ENCODE measurements at regions not wholly inside any gene's neighbourhood (a gene's known extent, or its start where the extent isn't known, plus 50 kb on each side); places are given as distances from the start of the nearest gene placed in this dataset.
A peak's percentile ranks its signal among the peaks of the same experiment; 100 is the strongest.

- no peak for ATAC-seq
- H3K4me1 Mint-ChIP-seq = no peaks in the 10 kb centered on the region
- no peaks in the 10 kb centered on the region for H3K36me3 Mint-ChIP-seq
- no peaks in the 10 kb centered on the region for H3K9me3 Mint-ChIP-seq
- no peak overlapping the region for H3K4me3 Mint-ChIP-seq
- no peak overlapping the region for H3K27ac Mint-ChIP-seq
- H3K27me3 Mint-ChIP-seq = no peaks in the 10 kb centered on the region
Observed at GRCh38 chr3:116835658-116836057, 126.1 kb downstream of the TUSC7 start.

GRCh38 chr3:116836286-116836685, 126.7 kb downstream of the TUSC7 start:
- no peak overlapping the region for H3K4me3 Mint-ChIP-seq
- no peaks in the 10 kb centered on the region for H3K27me3 Mint-ChIP-seq
- no peak for ATAC-seq
- no peaks in the 10 kb centered on the region for H3K4me1 Mint-ChIP-seq
- no peaks in the 10 kb centered on the region for H3K9me3 Mint-ChIP-seq
- no peak overlapping the region for H3K27ac Mint-ChIP-seq
- H3K36me3 Mint-ChIP-seq = no peaks in the 10 kb centered on the region

GRCh38 chr3:116837483-116837882, 127.9 kb downstream of the TUSC7 start:
- no peak for ATAC-seq
- Mint-ChIP-seq H3K27me3 (no peaks in the 10 kb centered on the region), H3K4me3 (no peak overlapping the region), H3K4me1 (no peaks in the 10 kb centered on the region), H3K36me3 (no peaks in the 10 kb centered on the region), H3K27ac (no peak overlapping the region), H3K9me3 (no peaks in the 10 kb centered on the region)

DNA sequence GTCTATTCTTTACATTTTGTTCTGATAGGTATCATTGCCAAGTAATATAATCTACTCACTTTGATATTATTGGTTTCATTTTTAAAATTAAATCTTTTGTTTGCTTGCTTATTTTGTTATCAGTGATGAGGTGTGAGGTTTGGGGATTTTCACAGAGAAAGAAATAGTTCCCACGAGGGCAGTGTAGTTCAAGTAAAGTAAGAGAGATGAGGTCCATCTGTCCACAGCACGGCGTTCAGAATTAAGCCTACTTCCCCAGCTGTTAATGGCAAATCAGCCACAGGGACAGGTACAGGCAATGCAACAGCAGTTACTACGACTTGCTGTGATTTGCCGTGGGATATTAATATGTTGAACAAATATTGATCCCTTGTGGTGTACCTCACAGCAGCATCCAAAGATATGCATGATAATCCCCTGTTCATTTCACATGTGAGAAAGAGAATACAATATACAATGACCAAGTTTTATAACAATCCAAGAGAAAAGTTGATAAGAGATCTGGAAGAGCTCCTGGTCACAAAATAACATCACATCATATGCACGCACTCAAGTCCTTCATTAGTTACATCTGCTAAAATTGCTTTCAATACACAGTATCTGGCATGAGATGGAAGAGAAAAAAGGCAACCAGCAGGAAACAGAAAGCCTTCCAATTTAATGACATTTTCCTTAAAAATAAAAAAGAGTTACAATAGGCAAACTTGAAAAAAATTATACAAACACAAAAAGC, 131.6 kb downstream of the TUSC7 start:
- Mint-ChIP-seq H3K27me3 (no peaks in the 10 kb centered on the region), H3K9me3 (no peaks in the 10 kb centered on the region), H3K36me3 (no peaks in the 10 kb centered on the region), H3K27ac (no peak overlapping the region), H3K4me3 (no peak overlapping the region), H3K4me1 (no peaks in the 10 kb centered on the region)
- ATAC-seq = no peak

DNA sequence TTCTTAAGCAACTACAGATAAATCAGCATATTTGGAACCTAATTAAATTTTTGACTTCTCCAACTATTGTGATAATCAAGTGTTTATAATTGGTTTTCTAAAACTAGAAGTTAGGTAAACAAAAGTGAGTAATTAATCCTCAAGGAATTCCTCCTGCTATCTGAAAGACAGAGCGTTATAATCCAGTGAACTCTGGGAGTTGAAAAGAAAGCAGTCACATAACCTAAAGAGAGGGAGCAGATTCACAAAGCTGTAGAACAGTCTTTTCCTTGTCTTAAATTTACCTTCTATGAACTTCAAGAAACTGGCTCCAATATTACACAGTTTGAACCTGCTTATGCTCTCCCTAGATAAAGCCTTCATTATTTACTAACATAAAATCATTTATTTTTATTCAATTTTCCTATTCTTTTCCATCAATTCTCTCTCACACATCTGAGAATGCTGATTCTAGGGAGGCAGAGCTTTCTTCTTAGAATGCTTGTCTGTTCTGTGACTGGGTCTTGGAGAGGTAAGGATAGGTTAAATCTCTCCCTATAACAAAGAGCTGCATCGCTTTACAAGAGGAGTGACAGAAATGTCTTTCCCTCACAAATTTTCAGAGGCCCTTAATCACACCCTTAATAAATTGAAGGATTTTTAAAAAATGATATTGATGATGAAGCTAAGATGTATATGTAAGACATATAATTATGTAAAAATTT, 132.8 kb downstream of the TUSC7 start:
- Mint-ChIP-seq H3K27me3 (no peaks in the 10 kb centered on the region), H3K27ac (no peak overlapping the region)
- no peak for ATAC-seq

GRCh38 chr3:116848248-116848829, 138.8 kb downstream of the TUSC7 start:
- Mint-ChIP-seq H3K27ac (no peak overlapping the region), H3K4me3 (no peak overlapping the region), H3K9me3 (peaks cover 4% of the 10 kb centered on the region), H3K4me1 (no peaks in the 10 kb centered on the region), H3K36me3 (no peaks in the 10 kb centered on the region), H3K27me3 (no peaks in the 10 kb centered on the region)
- ATAC-seq = no peak

More for the DNA sequence above, 132.8 kb downstream of the TUSC7 start:
- Mint-ChIP-seq H3K4me1 (no peaks in the 10 kb centered on the region), H3K9me3 (no peaks in the 10 kb centered on the region), H3K4me3 (no peak overlapping the region), H3K36me3 (no peaks in the 10 kb centered on the region)

GRCh38 chr3:116849261-116849688, 139.7 kb downstream of the TUSC7 start:
- Mint-ChIP-seq H3K4me3 (no peak overlapping the region), H3K36me3 (no peaks in the 10 kb centered on the region), H3K9me3 (peaks cover 4% of the 10 kb centered on the region), H3K27me3 (no peaks in the 10 kb centered on the region), H3K4me1 (no peaks in the 10 kb centered on the region), H3K27ac (no peak overlapping the region)
- ATAC-seq = no peak

DNA sequence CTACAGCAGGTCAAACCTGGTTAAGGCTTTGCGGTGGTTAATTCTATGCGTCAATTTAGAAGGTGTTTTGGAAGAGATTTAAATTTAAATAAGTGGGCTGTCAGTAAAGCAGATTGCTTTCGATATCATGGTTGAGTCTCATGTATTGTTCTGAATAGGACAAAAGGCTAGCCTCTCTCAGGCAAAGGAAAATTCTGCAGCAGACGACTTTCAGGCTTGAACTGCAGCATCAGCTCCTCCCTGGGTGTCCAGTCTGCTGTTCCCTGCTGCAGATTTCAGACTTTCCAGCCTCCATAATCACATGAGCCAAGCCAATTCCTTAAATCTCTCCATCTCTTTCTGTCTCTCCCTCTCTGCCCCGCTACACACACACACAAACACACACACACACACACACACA, 143.2 kb downstream of the TUSC7 start:
- peak; percentile 8 for ATAC-seq
- Mint-ChIP-seq H3K36me3 (no peaks in the 10 kb centered on the region), H3K27me3 (no peaks in the 10 kb centered on the region), H3K27ac (no peak overlapping the region), H3K4me3 (no peak overlapping the region), H3K9me3 (peaks cover 4% of the 10 kb centered on the region), H3K4me1 (no peaks in the 10 kb centered on the region)

DNA sequence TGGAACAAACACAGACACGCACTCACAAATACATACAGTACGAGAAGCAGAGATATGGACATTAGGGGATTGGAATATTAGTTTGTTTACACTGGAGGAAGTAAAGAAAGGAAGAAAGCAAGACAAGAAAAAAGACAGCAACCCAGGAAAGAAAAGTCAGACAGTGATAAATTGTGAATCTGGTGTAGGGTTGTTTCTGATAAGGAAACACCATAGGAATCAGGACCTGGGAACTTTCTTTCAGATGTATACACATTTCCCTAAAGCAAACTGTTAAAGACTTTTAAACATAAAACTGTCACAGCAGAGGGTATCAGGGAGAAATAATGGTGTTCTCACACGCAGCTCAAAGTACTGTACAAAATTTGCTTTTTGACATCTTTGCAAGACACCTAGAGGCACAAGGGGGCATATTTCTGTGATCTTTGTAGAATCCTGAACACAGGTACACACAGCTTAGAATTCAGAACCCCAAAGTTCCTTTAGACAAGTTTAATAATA, 153.7 kb downstream of the TUSC7 start:
- Mint-ChIP-seq H3K27me3 (no peaks in the 10 kb centered on the region), H3K36me3 (no peaks in the 10 kb centered on the region), H3K27ac (no peak overlapping the region), H3K4me3 (no peak overlapping the region), H3K4me1 (no peaks in the 10 kb centered on the region), H3K9me3 (no peaks in the 10 kb centered on the region)
- no peak for ATAC-seq

DNA sequence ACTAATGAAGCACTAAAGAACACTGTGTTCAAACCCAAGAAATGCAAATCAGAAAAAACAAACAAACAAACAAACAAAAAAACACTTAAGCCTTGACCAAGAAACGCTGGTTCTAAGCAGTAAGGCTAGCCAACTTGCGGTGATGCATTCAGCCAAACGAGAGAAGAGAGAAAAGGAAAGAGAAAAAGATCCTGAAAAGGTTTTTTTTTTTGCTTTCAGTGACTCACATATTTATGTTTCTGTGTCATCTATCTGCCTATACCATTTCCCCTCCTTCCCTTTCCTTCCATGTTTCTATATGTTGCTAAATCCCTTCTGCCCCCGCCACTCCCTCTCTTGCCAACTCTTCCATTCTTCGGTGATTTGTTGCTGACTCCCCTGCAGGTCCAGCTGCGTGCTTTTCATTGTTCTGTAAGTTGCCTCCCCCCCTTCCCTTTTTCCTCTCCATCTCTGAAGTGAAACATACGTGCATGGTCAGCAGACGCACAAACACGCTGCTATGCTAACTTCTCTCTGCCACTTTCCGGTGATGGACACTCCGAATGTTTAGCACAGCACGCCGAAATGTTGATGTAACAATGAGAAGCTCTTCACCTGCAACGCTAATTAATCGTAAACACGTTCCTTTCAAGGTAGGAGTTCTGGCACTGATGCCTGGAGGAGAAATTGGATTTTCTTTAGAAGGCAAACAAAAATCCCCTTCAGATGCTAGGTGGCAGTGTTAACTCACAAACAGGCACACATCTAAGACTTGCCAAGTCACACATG, 154.4 kb downstream of the TUSC7 start:
- no peak overlapping the region for H3K4me3 Mint-ChIP-seq
- no peaks in the 10 kb centered on the region for H3K36me3 Mint-ChIP-seq
- peak; percentile 64 for ATAC-seq
- H3K27ac Mint-ChIP-seq = no peak overlapping the region
- no peaks in the 10 kb centered on the region for H3K27me3 Mint-ChIP-seq
- no peaks in the 10 kb centered on the region for H3K4me1 Mint-ChIP-seq
- no peaks in the 10 kb centered on the region for H3K9me3 Mint-ChIP-seq

GRCh38 chr3:116864590-116864927, 155.0 kb downstream of the TUSC7 start:
- H3K27ac Mint-ChIP-seq = no peak overlapping the region
- ATAC-seq = no peak
- no peaks in the 10 kb centered on the region for H3K36me3 Mint-ChIP-seq
- no peak overlapping the region for H3K4me3 Mint-ChIP-seq
- no peaks in the 10 kb centered on the region for H3K27me3 Mint-ChIP-seq
- no peaks in the 10 kb centered on the region for H3K4me1 Mint-ChIP-seq
- no peaks in the 10 kb centered on the region for H3K9me3 Mint-ChIP-seq

- Mint-ChIP-seq H3K4me1 (no peaks in the 10 kb centered on the region), H3K4me3 (no peak overlapping the region), H3K27me3 (no peaks in the 10 kb centered on the region), H3K36me3 (no peaks in the 10 kb centered on the region), H3K9me3 (no peaks in the 10 kb centered on the region), H3K27ac (no peak overlapping the region)
- no peak for ATAC-seq
Observed at GRCh38 chr3:116870379-116870778, 160.8 kb downstream of the TUSC7 start.

- Mint-ChIP-seq H3K27me3 (no peaks in the 10 kb centered on the region), H3K36me3 (no peaks in the 10 kb centered on the region), H3K27ac (no peak overlapping the region), H3K4me3 (no peak overlapping the region), H3K4me1 (no peaks in the 10 kb centered on the region), H3K9me3 (no peaks in the 10 kb centered on the region)
- ATAC-seq = no peak
Observed at GRCh38 chr3:116871905-116872304, 162.3 kb downstream of the TUSC7 start.

GRCh38 chr3:116872688-116873087, 163.1 kb downstream of the TUSC7 start:
- no peak for ATAC-seq
- H3K27ac Mint-ChIP-seq = no peak overlapping the region

GRCh38 chr3:116873142-116873541, 163.6 kb downstream of the TUSC7 start:
- ATAC-seq = no peak
- Mint-ChIP-seq H3K27ac (no peak overlapping the region), H3K4me1 (no peaks in the 10 kb centered on the region), H3K36me3 (peaks cover 3% of the 10 kb centered on the region), H3K27me3 (no peaks in the 10 kb centered on the region), H3K4me3 (no peak overlapping the region), H3K9me3 (peaks cover 4% of the 10 kb centered on the region)

More at GRCh38 chr3:116872688-116873087, 163.1 kb downstream of the TUSC7 start:
- Mint-ChIP-seq H3K36me3 (no peaks in the 10 kb centered on the region), H3K9me3 (peaks cover 2% of the 10 kb centered on the region), H3K4me3 (no peak overlapping the region), H3K27me3 (no peaks in the 10 kb centered on the region), H3K4me1 (no peaks in the 10 kb centered on the region)
